ENCODE measurements at regions not wholly inside any gene's neighbourhood (a gene's known extent, or its start where the extent isn't known, plus 50 kb on each side); places are given as distances from the start of the nearest gene placed in this dataset.
A peak's percentile ranks its signal among the peaks of the same experiment; 100 is the strongest.

DNA sequence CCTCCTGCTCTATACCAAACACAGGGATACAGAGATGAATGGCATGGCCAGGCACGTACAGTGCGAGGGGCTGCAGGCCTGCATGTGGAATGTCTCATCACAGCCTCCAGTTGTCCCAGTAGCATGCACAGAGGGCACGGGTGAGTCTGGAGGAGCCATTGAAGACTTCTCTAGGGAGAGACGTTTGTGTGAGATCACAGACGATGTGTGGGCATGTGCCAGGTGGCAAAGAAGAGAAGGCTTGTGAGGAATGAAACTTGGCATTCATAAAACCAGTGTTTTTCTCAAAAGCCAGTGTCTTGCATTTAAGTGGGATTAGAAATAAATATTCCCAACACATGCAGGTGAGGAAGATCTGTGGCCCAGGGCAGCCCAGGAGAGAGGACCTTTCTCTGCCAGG, 119.1 kb upstream of the UBE3A start:
- DNase-seq, result no peak

DNA sequence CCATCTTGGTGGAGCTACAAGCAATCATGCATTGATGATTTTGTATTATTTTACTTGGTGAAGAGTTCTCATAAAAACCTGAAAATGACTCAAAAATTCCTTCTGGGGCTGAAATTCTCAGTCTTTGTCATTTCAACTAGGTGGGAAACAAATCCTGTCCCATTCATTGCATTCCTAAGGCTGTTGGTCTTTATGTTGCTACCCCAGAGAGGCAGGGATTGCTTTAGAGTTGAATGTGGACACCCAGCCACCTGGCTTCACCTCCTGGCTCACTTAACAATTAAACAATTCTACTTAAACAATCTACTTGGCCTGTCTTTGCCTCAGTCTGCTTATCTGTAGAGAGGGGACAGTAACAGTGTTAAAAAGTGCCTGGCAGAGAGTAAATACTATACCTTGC, 117.3 kb upstream of the UBE3A start:
- no peak for DNase-seq

DNA sequence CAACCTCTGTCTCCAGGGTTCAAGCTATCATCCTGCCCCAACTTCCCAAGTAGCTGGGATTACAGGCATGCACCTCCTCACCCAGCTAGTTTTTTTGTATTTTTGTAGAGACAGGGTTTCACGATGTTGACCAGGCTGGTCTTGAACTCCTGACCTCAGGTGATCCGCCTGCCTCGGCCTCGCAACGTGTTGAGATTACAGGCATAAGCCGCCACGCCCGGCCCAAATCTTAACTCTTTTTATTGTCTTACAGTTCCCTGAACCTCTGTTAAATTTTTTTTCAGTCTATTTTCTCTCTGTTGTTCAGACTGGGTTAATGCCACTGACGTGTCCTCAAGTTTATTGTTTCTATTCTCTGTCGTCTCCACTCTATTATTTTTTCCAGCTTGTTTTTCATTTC, 115.8 kb upstream of the UBE3A start:
- DNase-seq, result no peak

DNA sequence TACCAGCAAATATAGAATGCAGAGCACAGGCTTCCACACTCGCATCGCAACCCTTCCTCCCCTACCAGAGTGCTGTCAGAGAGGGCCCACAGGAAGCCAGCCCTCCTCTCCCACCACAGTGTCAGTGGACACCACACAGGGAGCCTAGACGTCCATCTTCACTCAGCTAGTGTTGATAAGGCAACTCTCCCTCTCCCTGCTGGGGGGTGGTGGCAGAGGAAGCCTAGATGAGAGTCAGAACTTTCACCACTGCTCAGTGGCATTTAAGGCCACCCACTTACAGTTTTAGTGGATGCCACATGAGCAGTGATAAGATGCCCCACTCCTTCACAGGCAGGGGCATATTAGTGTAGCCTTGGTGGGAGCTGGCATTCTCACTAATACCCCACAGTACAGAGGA, 109.8 kb upstream of the UBE3A start:
- no peak for DNase-seq

DNA sequence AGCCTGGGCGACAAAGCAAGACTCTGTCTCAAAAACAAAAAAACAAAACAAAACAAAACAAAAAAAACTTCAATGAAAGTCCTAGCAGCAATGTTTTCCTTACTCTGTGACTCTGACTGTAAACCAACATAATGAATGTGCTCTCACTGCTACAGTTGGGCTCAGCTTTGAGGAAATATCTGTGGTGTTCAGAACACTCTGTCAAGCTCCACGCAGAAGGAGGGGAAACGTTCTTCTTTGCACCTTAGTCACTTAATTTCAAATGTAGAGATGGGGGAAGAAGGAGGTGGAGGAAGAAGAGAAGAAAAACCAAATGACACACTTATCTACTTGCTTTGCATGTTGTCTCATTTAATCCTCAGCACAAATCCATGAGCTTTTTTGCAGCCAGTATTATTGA, 107.1 kb upstream of the UBE3A start:
- no peak for DNase-seq

DNA sequence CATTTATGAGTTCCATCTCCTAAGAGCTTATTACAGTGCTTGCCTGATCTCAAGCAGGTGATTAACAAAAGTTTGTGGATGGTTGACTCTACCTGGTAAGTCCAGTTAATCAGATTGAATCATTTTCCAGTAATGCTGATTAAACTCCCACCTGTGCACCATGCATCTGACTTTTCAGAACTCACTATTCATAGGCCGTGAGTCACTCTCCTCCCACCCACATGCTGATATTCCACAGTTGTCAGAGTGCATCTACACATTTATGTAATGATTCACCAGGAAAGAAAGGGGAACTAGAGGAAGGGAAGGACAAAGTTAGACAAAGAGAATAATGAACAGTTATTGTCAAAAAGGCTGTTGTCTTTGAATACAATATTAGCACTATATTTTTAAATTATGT, 106.2 kb upstream of the UBE3A start:
- no peak for DNase-seq

DNA sequence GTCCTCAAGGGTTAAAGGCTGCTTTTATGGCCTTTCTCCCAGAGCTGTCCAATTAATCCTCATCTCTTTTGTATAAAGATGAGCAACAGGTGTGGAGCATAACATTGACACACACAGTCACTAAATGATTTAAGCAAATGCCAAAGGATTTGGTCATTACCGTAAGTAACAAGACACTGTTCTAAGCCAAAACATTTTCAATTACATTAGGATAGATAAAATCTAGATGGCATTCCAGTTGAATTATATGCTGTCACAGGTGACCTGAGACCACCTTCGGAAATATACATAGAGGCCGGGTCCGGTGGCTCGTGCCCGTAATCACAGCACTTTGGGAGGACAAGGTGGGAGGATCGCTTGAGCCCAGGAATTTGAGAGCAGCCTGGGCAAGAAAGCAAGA, 105.3 kb upstream of the UBE3A start:
- no peak for DNase-seq

DNA sequence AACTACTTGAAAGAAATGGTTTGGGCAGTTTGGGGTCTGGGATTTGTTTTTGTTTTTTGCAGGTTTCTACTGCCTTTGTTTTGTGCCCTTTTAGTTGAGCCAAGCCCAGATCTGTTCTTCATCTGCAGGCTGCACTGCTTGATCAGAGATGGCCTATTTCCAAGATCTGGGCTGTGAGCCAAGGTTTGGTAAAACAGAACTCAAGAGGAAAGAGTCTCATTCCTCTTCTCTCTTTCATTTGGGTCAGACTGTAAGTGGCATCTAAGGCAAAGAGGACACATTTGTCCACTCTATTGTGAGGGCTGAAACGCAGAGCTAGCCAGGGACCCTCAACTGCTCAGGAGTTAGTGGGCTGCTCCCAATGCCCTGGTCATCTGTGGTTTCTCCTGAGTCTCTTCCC, 104.4 kb upstream of the UBE3A start:
- no peak for DNase-seq

DNA sequence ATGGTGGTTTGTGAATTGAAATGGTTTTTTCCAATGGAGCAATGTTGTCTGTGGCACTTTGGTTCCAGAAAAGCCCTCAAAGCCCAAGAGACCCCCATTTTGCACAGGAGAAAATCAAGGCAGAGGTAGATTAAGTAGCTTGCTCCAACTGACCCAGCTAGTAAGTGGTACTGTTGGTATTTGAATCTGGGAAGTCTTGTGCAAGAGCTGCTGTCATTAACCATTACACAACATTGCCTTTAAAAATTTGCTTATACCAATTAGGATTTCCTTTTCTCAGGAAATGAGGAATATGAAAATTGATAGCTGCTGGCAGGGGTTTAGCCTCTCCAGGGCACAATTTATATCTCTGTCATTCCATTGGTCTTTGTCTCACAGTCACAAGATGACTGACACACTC, 102.4 kb upstream of the UBE3A start:
- no peak for DNase-seq

DNA sequence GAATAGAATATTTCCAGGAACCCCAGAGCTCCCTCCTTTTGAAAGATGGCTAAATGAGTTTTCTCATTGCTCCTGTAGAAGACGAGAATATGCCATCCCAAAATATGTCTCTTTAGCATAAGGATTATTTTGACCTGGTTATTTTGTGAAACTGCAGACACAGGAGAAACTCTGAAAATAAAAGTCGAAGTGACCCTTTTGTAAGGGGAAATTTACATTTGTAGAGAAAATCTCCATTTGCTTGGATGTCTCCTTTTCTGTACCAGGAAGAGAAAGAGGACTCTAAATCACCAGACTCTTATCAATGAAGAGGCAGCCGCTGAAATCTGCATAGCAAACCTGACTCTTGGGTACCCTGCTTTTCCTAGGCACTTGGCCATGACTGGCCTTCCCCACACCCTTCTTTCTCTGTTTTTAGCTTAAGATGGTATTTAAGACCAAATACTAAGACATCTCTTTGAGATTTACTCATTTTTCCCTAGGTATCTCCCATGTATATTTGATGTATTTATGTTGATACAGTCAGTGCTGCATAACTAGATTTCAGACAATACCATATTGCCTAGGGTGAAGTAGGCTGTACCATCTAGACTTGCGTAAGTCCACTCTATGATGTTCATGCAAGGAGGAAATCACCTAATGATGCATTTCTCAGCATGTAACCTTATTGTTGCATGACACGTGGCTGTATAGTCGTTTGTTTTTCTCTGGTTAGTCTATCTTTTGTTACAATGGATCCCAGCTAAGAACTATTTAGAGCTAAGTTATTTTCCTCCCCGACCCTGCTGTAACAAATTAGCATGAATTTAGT, 98.2 kb upstream of the UBE3A start:
- DNase-seq, result no peak

DNA sequence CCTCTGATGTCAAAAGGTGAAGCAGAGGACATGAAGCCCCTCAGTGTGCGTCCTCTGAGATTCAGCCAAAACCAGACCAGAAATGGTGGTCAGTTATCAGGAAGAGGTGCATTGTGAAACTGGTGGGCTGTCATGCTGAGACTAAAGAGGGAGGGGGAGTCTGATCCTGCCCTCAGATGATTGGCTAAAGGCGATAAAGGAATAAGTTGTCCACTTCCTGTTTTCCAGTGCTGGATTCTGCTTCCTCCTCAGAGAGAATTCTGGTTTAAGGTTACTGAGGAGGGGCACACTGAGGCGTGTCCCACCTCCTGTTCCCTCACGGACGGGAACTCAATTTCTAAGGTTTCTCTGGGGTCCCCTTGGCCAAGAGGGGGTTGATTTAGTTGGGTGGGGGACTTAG, 97.0 kb upstream of the UBE3A start:
- no peak for DNase-seq

DNA sequence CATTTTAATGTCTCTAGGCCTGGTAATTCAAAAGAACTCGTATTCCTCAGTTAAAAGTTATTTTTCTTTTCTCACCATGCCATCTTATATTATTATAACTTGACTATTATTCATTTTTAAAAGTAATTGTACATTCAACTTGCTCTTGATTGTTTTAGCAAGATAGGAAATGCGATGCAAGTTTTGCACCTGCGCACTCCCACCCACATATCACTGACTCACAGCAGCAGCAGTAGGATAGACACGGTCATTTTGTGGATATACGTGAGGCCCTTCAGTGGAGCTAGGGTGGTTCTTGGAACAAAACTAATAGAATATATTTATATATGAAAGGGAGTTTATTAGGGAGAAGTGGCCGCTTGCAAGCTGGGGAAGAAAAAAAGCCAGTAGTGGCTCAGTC, 95.5 kb upstream of the UBE3A start:
- no peak for DNase-seq

DNA sequence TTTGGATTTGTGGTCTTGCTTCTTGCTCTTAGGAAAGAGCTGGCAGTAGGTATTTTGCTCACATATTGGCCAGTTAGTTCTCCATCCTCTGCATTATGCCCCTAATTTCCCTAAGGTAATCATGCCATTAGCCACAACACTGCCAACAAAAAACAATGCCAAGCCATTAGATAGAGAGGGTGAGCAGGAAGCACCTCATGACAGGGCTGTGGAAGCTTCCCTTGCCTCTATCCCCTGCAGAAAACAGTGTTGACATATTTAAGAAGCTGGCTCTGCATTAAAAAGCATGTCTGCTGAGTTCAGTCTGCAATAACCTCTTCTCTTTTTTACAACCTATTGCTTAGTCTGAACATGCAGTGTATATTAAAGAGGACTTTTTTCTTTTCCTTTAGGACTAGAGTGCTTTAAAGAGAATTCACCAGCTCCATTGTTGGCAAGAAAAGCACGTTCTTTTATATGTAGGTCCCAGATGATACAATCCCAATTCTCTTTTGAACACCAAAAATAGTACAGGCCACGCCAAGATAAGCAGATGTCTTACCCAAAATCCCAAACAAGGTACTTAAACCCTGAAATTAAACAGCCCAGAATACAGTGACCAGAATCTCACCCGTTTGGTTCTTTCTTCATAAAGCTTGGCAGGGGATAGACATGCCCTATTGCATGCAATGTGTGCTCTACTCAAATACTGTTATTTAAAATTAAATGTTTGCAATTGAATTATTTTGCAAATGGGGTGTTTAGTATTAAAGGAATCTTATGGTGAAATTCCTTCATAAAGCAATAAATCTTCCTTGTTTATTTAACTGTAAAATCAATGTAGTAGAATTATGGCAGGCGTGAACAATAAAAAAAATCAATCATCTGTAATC, 93.7 kb upstream of the UBE3A start:
- no peak for DNase-seq

DNA sequence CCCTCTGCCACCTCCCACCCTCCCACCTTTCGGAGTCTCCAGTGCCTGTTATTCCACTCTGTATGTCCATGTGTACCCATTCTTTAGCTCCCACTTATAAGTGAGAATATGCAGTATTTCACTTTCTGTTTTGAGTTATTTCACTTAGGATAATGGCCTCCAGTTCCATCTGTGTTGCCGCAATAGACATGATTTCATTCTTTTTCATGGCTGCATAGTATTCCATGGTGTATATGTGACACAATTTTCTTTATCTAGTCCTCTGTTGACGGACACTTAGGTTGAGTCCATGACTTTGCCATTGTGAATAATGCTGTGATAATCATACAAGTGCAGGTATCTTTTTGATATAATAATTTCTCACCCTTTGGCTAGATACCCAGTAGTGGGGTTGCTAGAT, 91.0 kb upstream of the UBE3A start:
- DNase-seq, result no peak

DNA sequence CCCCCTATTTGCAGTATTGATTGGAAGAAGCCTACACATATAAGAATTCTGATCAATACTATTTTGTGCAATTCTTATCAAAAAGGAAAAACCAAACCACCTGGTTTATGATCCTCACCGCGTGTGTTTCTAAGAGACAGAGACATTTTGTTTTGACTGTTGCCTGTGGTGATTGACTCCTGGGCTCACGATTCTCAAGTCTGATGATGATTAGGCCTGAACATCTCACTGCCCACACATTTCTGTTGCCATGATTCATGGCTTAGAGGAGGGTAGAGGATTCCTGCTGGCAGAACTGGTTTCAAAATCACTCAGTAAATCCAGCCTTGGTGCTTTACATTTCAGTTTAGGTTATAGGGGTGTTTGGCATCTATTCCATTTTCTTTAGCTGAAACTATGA, 88.3 kb upstream of the UBE3A start:
- DNase-seq, result no peak

DNA sequence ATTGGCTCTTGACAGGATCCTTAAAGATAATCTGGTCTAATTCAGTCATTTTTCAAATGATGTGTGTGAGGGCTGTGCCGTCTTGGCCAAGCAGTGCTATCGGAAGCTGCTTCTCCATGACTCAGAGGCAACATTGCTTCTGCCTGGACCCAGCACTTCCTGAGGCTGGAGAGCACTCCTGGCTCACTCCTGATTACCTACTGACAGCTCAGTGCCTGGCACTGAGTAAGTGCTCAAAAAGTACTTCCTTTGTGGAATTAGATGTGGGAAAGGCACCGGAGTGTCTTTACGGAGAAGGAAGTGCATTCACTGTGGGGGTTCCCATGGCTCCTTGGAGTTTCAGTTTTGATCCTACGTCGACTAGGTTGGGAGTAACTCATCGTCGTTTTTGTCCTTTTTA, 86.9 kb upstream of the UBE3A start:
- no peak for DNase-seq

DNA sequence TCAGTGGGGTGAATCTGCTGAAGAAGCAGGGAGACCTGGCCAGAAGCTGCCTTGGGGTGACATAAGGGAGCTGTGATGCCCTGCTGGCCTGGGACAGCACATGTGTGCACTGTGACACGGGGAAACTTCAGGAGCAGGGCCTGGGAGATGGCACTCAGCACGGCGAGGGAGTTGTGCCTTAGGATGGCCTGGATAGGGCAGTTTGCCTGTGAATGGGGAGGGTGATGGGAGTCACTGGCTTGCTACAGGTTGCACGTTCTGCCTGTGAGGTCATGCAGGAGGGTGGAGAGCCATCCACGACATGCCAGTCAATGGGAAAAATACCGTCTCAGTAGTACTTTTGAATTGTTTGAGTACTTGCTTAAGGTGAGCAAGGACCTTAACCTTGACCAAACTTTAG, 76.8 kb upstream of the UBE3A start:
- no peak for DNase-seq

DNA sequence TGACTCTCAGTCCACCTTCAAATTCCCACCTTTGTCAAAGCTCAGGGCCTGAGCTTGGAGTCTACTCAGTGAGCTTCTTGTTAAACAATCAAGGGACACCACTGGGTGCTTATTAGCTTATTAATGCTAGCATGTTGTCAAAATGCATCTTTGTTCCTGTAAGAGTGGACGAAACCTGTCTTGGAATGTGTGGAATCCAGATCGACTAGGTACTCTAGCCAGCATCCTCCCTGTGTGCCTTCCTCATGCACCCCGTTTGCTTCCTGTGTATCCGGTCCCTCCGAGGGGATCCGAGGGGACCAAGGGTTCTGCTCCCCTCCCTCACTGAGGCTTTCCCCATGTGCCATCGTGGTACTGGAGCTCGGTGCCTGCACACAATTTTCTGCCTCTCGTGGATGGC, 75.7 kb upstream of the UBE3A start:
- DNase-seq, result no peak

DNA sequence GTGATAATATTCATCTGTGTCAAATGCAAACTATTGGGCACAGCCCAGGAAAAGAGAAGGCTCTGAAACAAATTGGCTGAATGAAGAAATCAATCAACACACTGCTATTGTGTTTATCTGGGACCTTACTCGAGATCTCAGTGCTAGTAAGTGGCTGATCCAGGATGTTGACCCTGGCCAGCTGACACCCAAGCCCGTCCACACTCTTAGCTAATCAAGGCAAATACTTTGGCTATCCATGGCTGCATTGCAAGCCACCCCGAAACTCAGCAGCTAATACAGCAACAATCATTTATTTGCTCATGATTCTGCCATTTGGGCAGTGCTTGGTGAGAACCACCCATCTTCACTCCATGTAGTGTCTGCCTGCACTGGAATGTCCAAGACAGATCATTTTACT, 74.1 kb upstream of the UBE3A start:
- DNase-seq, result no peak

DNA sequence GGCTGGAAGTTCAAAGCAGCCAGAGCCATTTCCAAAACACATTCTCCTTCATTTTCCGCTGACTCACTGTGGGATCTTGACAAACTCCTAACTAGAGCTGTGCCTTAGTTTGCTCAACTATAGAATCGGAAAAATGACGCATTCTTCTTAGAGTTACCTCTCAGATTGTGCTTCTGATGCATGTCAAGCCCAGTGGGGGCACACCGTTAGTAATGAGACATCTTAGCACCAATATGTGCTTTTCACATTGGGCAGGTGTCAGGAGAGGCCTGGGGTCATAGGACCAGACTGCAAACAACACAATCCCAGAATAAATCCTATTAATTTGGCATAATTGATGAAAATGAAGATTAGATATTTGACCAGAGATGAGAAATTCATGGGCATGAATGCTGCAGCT, 71.3 kb upstream of the UBE3A start:
- DNase-seq, result no peak

DNA sequence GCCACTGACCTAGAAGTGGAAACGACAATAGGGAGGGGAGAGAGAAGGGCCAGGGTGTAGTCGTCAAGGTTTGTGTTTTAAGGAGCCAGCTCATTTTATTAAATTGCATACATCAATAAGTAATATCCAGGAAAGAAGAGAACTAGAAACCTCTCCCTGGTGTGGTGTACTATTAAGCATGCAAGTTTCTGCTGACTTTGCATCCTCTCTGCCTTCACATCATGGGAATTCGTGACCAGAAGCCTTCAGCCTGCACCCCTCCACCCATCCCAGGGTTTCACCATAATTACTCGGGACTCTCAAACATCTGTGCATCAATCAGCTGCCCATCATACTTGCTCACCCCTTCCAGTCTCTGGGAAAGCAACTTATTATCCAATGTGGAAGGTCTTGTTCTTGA, 70.9 kb upstream of the UBE3A start:
- no peak for DNase-seq

DNA sequence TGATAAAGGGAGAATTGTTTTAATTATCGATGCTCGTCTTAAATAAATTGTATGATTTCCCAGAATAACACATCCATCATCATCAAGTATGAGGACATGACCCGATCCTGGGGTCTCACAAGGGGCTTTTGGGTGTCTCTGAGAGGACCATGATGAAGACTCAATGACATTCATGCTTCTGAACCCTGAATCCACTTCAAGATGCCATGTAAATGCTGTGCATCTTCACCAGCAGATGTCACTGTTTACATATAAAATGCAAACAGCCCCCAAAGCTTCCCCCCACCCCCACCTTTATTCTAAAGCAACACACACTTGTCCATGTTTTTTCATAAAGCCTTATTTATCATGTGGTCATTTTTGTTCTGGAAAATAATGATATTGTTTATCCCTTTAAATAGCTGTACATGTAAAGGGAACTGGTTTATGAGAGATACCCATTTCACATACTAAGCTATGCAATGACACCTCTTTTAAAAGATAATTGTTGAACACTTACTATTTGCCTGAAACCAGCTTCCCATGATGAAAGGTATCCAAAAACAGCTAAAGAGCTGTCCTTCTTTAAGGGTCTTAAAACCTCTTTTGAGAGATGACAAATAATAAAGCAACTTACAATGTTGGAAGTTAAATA, 69.7 kb upstream of the UBE3A start:
- DNase-seq, result peak; percentile 12

DNA sequence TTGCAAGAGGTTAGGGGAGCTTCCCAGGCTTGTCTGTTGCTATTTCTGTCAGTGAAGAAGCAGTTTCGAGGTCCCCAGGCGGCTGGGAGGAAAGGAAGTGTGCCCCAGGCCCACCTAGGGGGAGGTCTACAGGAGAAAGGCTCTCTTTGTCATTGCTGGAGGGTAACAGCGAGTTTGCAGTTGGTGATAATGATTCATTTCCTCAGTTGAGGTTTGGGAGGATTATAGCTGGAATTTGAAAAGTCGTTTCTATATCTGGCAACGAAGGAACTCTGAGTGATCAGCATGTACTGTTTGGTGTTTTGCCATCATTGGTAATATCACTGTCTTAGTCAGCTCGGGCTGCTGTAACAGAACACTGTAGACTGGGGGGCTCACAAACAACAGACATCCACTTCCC, 65.5 kb upstream of the UBE3A start:
- DNase-seq, result no peak

DNA sequence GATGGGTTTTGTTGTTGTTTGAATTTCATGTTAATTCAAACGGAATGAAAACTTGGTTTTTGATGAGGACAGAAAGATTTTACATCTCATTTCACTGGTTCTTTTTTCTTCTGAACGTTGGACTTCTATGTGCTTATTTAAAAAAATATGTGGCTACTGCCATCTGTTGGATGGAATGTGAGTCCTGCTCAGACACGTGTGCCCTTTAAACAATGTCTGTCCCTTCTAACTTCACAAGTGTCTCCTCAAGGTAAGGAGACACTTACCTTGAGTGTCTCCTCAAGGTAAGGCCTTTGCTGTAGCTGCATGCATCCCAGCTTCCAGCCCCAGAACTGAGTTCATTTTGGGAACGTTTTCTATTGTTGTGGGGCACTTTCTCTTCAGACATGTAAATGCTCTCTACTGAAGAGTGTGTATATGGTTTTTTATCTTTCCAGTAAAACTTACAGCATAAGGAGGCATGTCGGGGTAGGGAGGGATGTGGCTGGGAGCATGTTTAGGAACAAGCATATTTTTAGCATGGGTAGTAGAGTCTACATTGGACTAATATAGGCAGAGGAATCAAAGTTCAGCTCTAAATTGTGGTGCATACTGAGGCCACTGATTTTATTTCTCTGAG, 63.1 kb upstream of the UBE3A start:
- peak; percentile 28 for DNase-seq
